CD4-positive, CD25-positive, alpha-beta regulatory T cell (primary cell): ENCODE measurements at regions not wholly inside any gene's neighbourhood (a gene's known extent, or its start where the extent isn't known, plus 50 kb on each side); places are given as distances from the start of the nearest gene placed in this dataset.

ENCODE experiments used
- ATAC-seq, 2 donors: fragments of 150-1000 bp; cut with Tn5 transposase; one replicate each; pipeline ENCODE4 v1.10.0; 2021; ENCODE audit warnings: low read depth in 2 of 2, moderate number of reproducible peaks in 2 of 2, moderate library complexity in 1 of 2
- DNase-seq, 3 donors: peaks; one replicate each; pipeline versions ENCODE4 v3.0.0 to v3.0.0-alpha.2; 2012 to 2022; ENCODE audit warnings: mixed read lengths in 1 of 3
- H3K27ac ChIP-seq: one replicate; pipeline ENCODE4 v1.7.0; 2013; ENCODE audit warnings: mild to moderate bottlenecking, low read length; ENCODE audit not compliant: insufficient read depth, poor library complexity, severe bottlenecking
- H3K27me3 ChIP-seq: one replicate; pipeline ENCODE4 v1.7.0; 2013; ENCODE audit warnings: low read length; ENCODE audit not compliant: control insufficient read depth, insufficient read depth
- H3K36me3 ChIP-seq: one replicate; pipeline ENCODE4 v1.7.0; 2013; ENCODE audit warnings: mild to moderate bottlenecking, low read length, moderate library complexity; ENCODE audit not compliant: control insufficient read depth, insufficient read depth
- H3K4me1 ChIP-seq: 2 replicates; pipeline ENCODE4 v1.7.0; 2013; ENCODE audit warnings: mild to moderate bottlenecking, low read length; ENCODE audit not compliant: insufficient read depth, control insufficient read depth, poor library complexity, severe bottlenecking
- H3K4me3 ChIP-seq: one replicate; pipeline ENCODE4 v1.7.0; 2013; ENCODE audit warnings: low read depth, mild to moderate bottlenecking, low read length, moderate library complexity
- H3K9me3 ChIP-seq, 2 experiments: 1 replicate in 1 of 2; 2 replicates in 1 of 2; pipeline ENCODE4 v1.7.0; 2013; ENCODE audit warnings: low read length in 2 of 2, mild to moderate bottlenecking in 1 of 2, moderate library complexity in 1 of 2; ENCODE audit not compliant: control insufficient read depth in 2 of 2
- H3K27ac Mint-ChIP-seq, 3 donors: one replicate each; pipeline ENCODE4 v1.8.0; 2020 to 2022; ENCODE audit warnings: mild to moderate bottlenecking in 3 of 3, mixed read lengths in 3 of 3, moderate library complexity in 2 of 3
- H3K27me3 Mint-ChIP-seq: one replicate; pipeline ENCODE4 v1.8.0; 2022; ENCODE audit warnings: mild to moderate bottlenecking, mixed read lengths
- H3K36me3 Mint-ChIP-seq: one replicate; pipeline ENCODE4 v1.8.0; 2020; ENCODE audit warnings: mixed read lengths
- H3K4me1 Mint-ChIP-seq, 4 donors: one replicate each; pipeline ENCODE4 v1.8.0; 2020 to 2022; ENCODE audit warnings: mixed read lengths in 4 of 4, mild to moderate bottlenecking in 1 of 4
- H3K4me3 Mint-ChIP-seq, 4 donors: one replicate each; pipeline ENCODE4 v1.8.0; 2020 to 2022; ENCODE audit warnings: mild to moderate bottlenecking in 4 of 4, mixed read lengths in 4 of 4, moderate library complexity in 3 of 4
- H3K9me3 Mint-ChIP-seq, 7 donors: one replicate each; pipeline ENCODE4 v1.8.0; 2020 to 2022; ENCODE audit warnings: mixed read lengths in 7 of 7, mild to moderate bottlenecking in 3 of 7, moderate library complexity in 2 of 7

- ATAC-seq = no peak
- no peaks in the 10 kb centered on the region for H3K9me3 Mint-ChIP-seq
Observed at GRCh38 chr9:4365055-4365454, 65.2 kb upstream of the GLIS3 start.

GRCh38 chr9:4362281-4362680, 62.4 kb upstream of the GLIS3 start:
- H3K9me3 Mint-ChIP-seq = peaks cover 0 to 1% (median 0%) of the 10 kb centered on the region in 7 donors
- peaks cover 11% of the 10 kb centered on the region for H3K27me3 Mint-ChIP-seq

More at GRCh38 chr9:4365055-4365454, 65.2 kb upstream of the GLIS3 start:
- H3K27ac Mint-ChIP-seq = no peak overlapping the region
- no peaks in the 10 kb centered on the region for H3K9me3 ChIP-seq
- H3K36me3 Mint-ChIP-seq = no peaks in the 10 kb centered on the region
- peaks cover 0 to 4% (median under 1%) of the 10 kb centered on the region in 4 donors for H3K4me1 Mint-ChIP-seq
- no peak overlapping the region for H3K27ac ChIP-seq
- H3K36me3 ChIP-seq = no peaks in the 10 kb centered on the region
- peaks cover 7% of the 10 kb centered on the region for H3K27me3 Mint-ChIP-seq
- H3K4me1 ChIP-seq = no peaks in the 10 kb centered on the region
- H3K4me3 ChIP-seq = no peak overlapping the region
- H3K4me3 Mint-ChIP-seq = no peak overlapping the region
- no peak for DNase-seq
- H3K27me3 ChIP-seq = peaks cover 3% of the 10 kb centered on the region

GRCh38 chr9:4359016-4359415, 59.1 kb upstream of the GLIS3 start:
- H3K4me1 ChIP-seq = no peaks in the 10 kb centered on the region
- Mint-ChIP-seq H3K9me3 (peaks cover 0 to 1% (median 0%) of the 10 kb centered on the region in 7 donors), H3K4me1 (peaks cover 0 to 4% (median 0%) of the 10 kb centered on the region in 4 donors), H3K27ac (no peak overlapping the region), H3K36me3 (no peaks in the 10 kb centered on the region), H3K27me3 (peaks cover 7% of the 10 kb centered on the region), H3K4me3 (no peak overlapping the region)
- DNase-seq = no peak
- no peaks in the 10 kb centered on the region for H3K9me3 ChIP-seq
- no peak overlapping the region for H3K27ac ChIP-seq
- H3K27me3 ChIP-seq = peaks cover 3% of the 10 kb centered on the region
- no peak for ATAC-seq
- no peak overlapping the region for H3K4me3 ChIP-seq
- no peaks in the 10 kb centered on the region for H3K36me3 ChIP-seq

More at GRCh38 chr9:4362281-4362680, 62.4 kb upstream of the GLIS3 start:
- ATAC-seq (no peak), DNase-seq (no peak)
- Histone ChIP-seq H3K36me3 (no peaks in the 10 kb centered on the region), H3K4me3 (no peak overlapping the region), H3K4me1 (no peaks in the 10 kb centered on the region), H3K27ac (no peak overlapping the region), H3K9me3 (no peaks in the 10 kb centered on the region), H3K27me3 (peaks cover 3% of the 10 kb centered on the region)
- Mint-ChIP-seq H3K4me1 (peaks cover 0 to 4% (median under 1%) of the 10 kb centered on the region in 4 donors), H3K36me3 (no peaks in the 10 kb centered on the region), H3K27ac (no peak overlapping the region), H3K4me3 (no peak overlapping the region)

DNA sequence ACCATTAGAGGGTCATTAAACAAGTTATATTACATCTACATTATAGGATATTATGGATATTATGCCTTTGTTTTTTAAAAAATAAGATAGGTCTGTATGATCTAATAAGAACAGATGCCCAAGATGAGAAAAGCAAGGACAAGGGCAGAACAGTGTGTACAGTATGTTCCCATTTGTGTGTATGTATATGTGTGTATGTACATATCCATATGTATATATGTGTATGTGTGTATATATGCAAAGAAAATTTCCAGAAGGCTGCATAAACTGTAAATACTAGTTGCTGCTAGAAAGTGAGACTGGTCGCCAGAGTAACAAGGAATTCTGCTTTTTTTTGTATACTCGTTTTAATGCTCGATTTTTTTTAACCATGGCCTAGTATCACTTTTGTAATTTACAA, 58.1 kb upstream of the GLIS3 start:
- H3K27ac Mint-ChIP-seq = no peak overlapping the region
- ATAC-seq = no peak

GRCh38 chr9:4356306-4356705, 56.4 kb upstream of the GLIS3 start:
- H3K9me3 ChIP-seq = no peaks in the 10 kb centered on the region
- no peak overlapping the region for H3K27ac ChIP-seq
- H3K4me1 ChIP-seq = no peaks in the 10 kb centered on the region
- Mint-ChIP-seq H3K27me3 (peaks cover 7% of the 10 kb centered on the region), H3K4me3 (no peak overlapping the region), H3K27ac (no peak overlapping the region), H3K4me1 (no peaks in the 10 kb centered on the region), H3K36me3 (no peaks in the 10 kb centered on the region), H3K9me3 (peaks cover 0 to 1% (median 0%) of the 10 kb centered on the region in 7 donors)
- ATAC-seq = no peak
- no peaks in the 10 kb centered on the region for H3K36me3 ChIP-seq
- no peak overlapping the region for H3K4me3 ChIP-seq
- no peak for DNase-seq
- H3K27me3 ChIP-seq = peaks cover 3% of the 10 kb centered on the region

More for the DNA sequence above, 58.1 kb upstream of the GLIS3 start:
- Mint-ChIP-seq H3K4me1 (no peaks in the 10 kb centered on the region), H3K4me3 (no peak overlapping the region), H3K27me3 (peaks cover 7% of the 10 kb centered on the region), H3K9me3 (peaks cover 0 to 1% (median 0%) of the 10 kb centered on the region in 7 donors), H3K36me3 (no peaks in the 10 kb centered on the region)
- Histone ChIP-seq H3K36me3 (no peaks in the 10 kb centered on the region), H3K27ac (no peak overlapping the region), H3K4me3 (no peak overlapping the region), H3K4me1 (no peaks in the 10 kb centered on the region), H3K27me3 (peaks cover 3% of the 10 kb centered on the region), H3K9me3 (no peaks in the 10 kb centered on the region)
- no peak for DNase-seq

DNA sequence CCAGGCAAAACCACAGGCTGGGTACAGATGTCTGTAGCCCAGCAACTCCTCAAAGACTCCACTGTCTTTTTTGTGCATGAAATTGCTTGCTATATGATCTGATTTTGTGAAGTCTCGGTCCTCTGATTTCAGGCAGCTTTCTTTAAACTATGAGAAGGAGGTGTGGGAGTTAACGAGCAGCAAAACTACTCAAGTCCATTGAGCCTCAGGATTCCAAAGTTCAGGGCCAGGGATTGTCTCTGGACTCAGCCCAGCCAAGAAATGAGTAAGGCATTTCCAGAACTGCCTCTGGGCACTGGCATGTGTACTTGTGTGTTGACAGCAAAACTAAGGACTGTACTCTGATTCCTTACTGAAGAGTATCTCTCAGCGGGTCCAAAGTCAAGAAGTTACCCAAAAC, 53.4 kb upstream of the GLIS3 start:
- Mint-ChIP-seq H3K27me3 (peaks cover 16% of the 10 kb centered on the region), H3K9me3 (peaks cover 0 to 2% (median 0%) of the 10 kb centered on the region in 7 donors), H3K4me3 (no peak overlapping the region), H3K27ac (no peak overlapping the region), H3K36me3 (no peaks in the 10 kb centered on the region), H3K4me1 (no peaks in the 10 kb centered on the region)
- no peaks in the 10 kb centered on the region for H3K4me1 ChIP-seq
- no peak for DNase-seq
- no peak for ATAC-seq
- H3K27me3 ChIP-seq = no peaks in the 10 kb centered on the region
- no peaks in the 10 kb centered on the region for H3K9me3 ChIP-seq
- no peak overlapping the region for H3K4me3 ChIP-seq
- H3K27ac ChIP-seq = no peak overlapping the region
- H3K36me3 ChIP-seq = no peaks in the 10 kb centered on the region

DNA sequence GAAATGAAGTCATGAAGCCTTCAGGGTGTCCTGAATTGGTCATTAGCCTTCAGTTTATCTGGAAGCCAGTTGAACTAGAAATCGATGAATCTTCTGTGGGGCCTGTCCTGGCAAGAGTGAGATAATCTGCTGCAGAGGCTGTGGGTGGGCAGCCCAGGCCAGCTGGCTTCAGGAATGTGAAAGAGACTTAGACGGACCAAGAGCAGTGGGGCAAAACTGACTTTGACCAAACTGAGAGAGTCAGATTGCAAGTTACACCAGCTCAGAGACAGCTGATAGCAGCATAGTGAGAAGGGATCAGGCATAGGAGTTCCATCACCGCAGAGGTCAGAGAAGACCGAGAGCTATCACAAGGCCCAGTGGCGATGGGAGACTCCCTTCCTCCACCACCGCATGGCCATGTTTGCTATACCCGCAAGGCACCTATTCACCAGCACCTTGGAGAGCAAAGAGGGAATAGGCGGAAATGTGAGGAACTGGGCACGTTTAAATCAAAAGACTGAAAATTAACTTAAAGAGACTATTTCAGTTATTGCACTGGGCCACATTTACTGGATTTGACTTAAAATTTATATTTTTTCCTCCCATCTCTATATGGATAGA, 50.0 kb upstream of the GLIS3 start:
- Histone ChIP-seq H3K27ac (no peak overlapping the region), H3K4me1 (no peaks in the 10 kb centered on the region), H3K4me3 (no peak overlapping the region), H3K9me3 (no peaks in the 10 kb centered on the region), H3K36me3 (no peaks in the 10 kb centered on the region), H3K27me3 (no peaks in the 10 kb centered on the region)
- Mint-ChIP-seq H3K9me3 (peaks cover 0 to 3% (median 0%) of the 10 kb centered on the region in 7 donors), H3K4me3 (no peak overlapping the region), H3K27ac (no peak overlapping the region), H3K27me3 (peaks cover 23% of the 10 kb centered on the region), H3K4me1 (peaks cover 3 to 5% (median 4%) of the 10 kb centered on the region in 4 donors), H3K36me3 (no peaks in the 10 kb centered on the region)
- DNase-seq = no peak
- ATAC-seq = no peak
